Endothelial cell of umbilical vein (primary cell): ENCODE measurements at regions not wholly inside any gene's neighbourhood (a gene's known extent, or its start where the extent isn't known, plus 50 kb on each side); places are given as distances from the start of the nearest gene placed in this dataset.

Source experiments
- BruUV-seq: library from RNA; stranded (reverse); fragments of 400-500 nt; replicated peaks from 2 replicates; lab custom pipeline; 2021; lab: Mats Ljungman, UMichigan
- CTCF ChIA-PET: fragments of 300-600, 350-600 bp; sonication (Branson Sonifier 250); formaldehyde crosslinking; loops from one replicate; lab custom pipeline; 2021; ENCODE audit warnings: antibody characterized with exemption, inconsistent platforms; lab: Charles Lee
- POLR2A ChIA-PET: fragments of 300-600, 350-600 bp; sonication (Branson Sonifier 250); formaldehyde crosslinking; loops from one replicate; lab custom pipeline; 2021; ENCODE audit warnings: antibody characterized with exemption, inconsistent platforms; lab: Charles Lee
- DNase-seq: peaks from one replicate; pipeline ENCODE4 v3.0.0-alpha.2; 2011; ENCODE audit warnings: low read depth, low spot score
- FAIRE-seq: peaks from 2 replicates; lab custom pipeline; 2011; peaks lifted over from hg19 to GRCh38; lab: Jason Lieb, UNC
- H2AFZ ChIP-seq: 2 replicates; pipeline ENCODE4 v1.6.0; 2012; ENCODE audit warnings: low read depth, low read length, control low read depth, inconsistent platforms
- H3K27ac ChIP-seq: 2 replicates; pipeline ENCODE4 v1.5.1; 2011; ENCODE audit warnings: low read depth, mild to moderate bottlenecking, control low read depth, low read length, moderate library complexity; ENCODE audit not compliant: insufficient read depth
- H3K27me3 ChIP-seq, 2 experiments: 2 replicates each; pipeline versions ENCODE4 v1.6.0 to v1.6.1; 2011; ENCODE audit warnings: low read length in 2 of 2, mixed read lengths in 1 of 2; ENCODE audit not compliant: control insufficient read depth in 2 of 2, insufficient read depth in 2 of 2
- H3K36me3 ChIP-seq, 2 experiments: 2 replicates in 1 of 2; 3 replicates in 1 of 2; pipeline ENCODE4 v1.5.1; 2011; ENCODE audit warnings: low read length in 2 of 2, mild to moderate bottlenecking in 1 of 2, moderate library complexity in 1 of 2; ENCODE audit not compliant: control insufficient read depth in 2 of 2, insufficient read depth in 2 of 2; ENCODE audit errors: extremely low read depth in 1 of 2
- H3K4me1 ChIP-seq: 3 replicates; pipeline ENCODE4 v1.5.1; 2011; ENCODE audit warnings: mild to moderate bottlenecking, low read length; ENCODE audit not compliant: control insufficient read depth, insufficient read depth; ENCODE audit errors: extremely low read depth
- H3K4me2 ChIP-seq: 2 replicates; pipeline ENCODE4 v1.6.1; 2011; ENCODE audit warnings: low read length, control low read depth, mixed read lengths; ENCODE audit not compliant: insufficient read depth
- H3K4me3 ChIP-seq, 3 experiments: fragments of 200-600 bp in 1 of 3; sonication (generic), shearing (Covaris generic) in 1 of 3; replicated peaks in 1 of 3; 2 replicates each; pipeline ENCODE4 v1.5.1; 2011 to 2016; ENCODE audit warnings: control low read depth in 3 of 3, low read length in 3 of 3, mild to moderate bottlenecking in 2 of 3, inconsistent platforms in 1 of 3, low read depth in 1 of 3, moderate library complexity in 1 of 3; ENCODE audit not compliant: insufficient read depth in 1 of 3
- H3K79me2 ChIP-seq: 2 replicates; pipeline ENCODE4 v1.6.0; 2012; ENCODE audit warnings: low read length, inconsistent platforms; ENCODE audit not compliant: control insufficient read depth, insufficient read depth
- H3K9ac ChIP-seq: replicated peaks from 2 replicates; pipeline ENCODE3; 2011; ENCODE audit warnings: low read length, control low read depth; ENCODE audit not compliant: insufficient read depth; ENCODE audit errors: extremely low read depth
- H3K9me1 ChIP-seq: replicated peaks from 3 replicates; pipeline ENCODE4 v1.6.0; 2011; ENCODE audit warnings: mild to moderate bottlenecking, low read length; ENCODE audit not compliant: control insufficient read depth, insufficient read depth; ENCODE audit errors: extremely low read depth
- H3K9me3 ChIP-seq: replicated peaks from 2 replicates; pipeline ENCODE4 v1.5.1; 2012; ENCODE audit warnings: low read length, inconsistent platforms; ENCODE audit not compliant: control insufficient read depth, insufficient read depth
- H4K20me1 ChIP-seq: replicated peaks from 2 replicates; pipeline ENCODE3; 2011; ENCODE audit warnings: mild to moderate bottlenecking, low read length; ENCODE audit not compliant: control insufficient read depth, insufficient read depth; ENCODE audit errors: extremely low read depth
- EZH2 ChIP-seq: IDR thresholded peaks from 2 replicates; pipeline ENCODE4 v1.6.1; 2012; ENCODE audit warnings: borderline replicate concordance, low read depth, mild to moderate bottlenecking, moderate library complexity, low read length, inconsistent platforms; ENCODE audit not compliant: severe bottlenecking
- FOS ChIP-seq: IDR thresholded peaks from 2 replicates; pipeline ENCODE4 v1.6.1; 2011; ENCODE audit warnings: mild to moderate bottlenecking, low read length, moderate library complexity, borderline replicate concordance; ENCODE audit not compliant: insufficient read depth
- GATA2 ChIP-seq: IDR thresholded peaks from 2 replicates; pipeline ENCODE4 v1.7.0; 2011; ENCODE audit warnings: low read depth, mild to moderate bottlenecking, moderate library complexity, mixed read lengths, low read length; ENCODE audit not compliant: insufficient read length, insufficient read depth
- JUN ChIP-seq: IDR thresholded peaks from 2 replicates; pipeline ENCODE4 v1.6.1; 2011; ENCODE audit warnings: borderline replicate concordance, low read depth; ENCODE audit not compliant: insufficient read length, insufficient read depth
- MYC ChIP-seq: IDR thresholded peaks from one replicate; pipeline ENCODE4 v1.6.1; 2011; ENCODE audit warnings: mild to moderate bottlenecking, low read depth, low read length
- POLR2A ChIP-seq: IDR thresholded peaks from 2 replicates; pipeline ENCODE4 v1.6.1; 2012; ENCODE audit warnings: low read depth, mild to moderate bottlenecking, control low read depth, low read length
- POLR2AphosphoS5 ChIP-seq: IDR thresholded peaks from 2 replicates; pipeline ENCODE4 v1.6.1; 2012; ENCODE audit warnings: low read depth, mild to moderate bottlenecking, control low read depth, low read length, moderate library complexity; ENCODE audit not compliant: insufficient read depth
- dilution Hi-C: fragments of 300-500 bp; cut with MboI; formaldehyde crosslinking; loops from one replicate; pipeline ENCODE4 v1.15.0; 2019; ENCODE audit warnings: low sequenced_read_pairs; ENCODE audit not compliant: extremely low pct_ligation_motif_present
- intact Hi-C: fragments of 100-400 bp; cut with micrococcal nuclease; formaldehyde crosslinking; loops from one replicate; pipeline ENCODE4 v1.10.0; 2022
- TF ChIP-seq, protein P1 (sequence below), 2 donors: IDR thresholded peaks; 1 replicate in 1 of 2; 2 replicates in 1 of 2; pipeline ENCODE4 v1.5.1; 2011; ENCODE audit warnings: low read length in 2 of 2, mild to moderate bottlenecking in 2 of 2, moderate library complexity in 2 of 2, control low read depth in 1 of 2, inconsistent platforms in 1 of 2, low read depth in 1 of 2; ENCODE audit not compliant: insufficient read depth in 1 of 2; ENCODE audit errors: extremely low read depth in 1 of 2
- TF ChIP-seq, protein P2 (sequence below): IDR thresholded peaks from 2 replicates; pipeline ENCODE4 v1.6.1; 2011; ENCODE audit not compliant: insufficient read depth, insufficient read length

DNA sequence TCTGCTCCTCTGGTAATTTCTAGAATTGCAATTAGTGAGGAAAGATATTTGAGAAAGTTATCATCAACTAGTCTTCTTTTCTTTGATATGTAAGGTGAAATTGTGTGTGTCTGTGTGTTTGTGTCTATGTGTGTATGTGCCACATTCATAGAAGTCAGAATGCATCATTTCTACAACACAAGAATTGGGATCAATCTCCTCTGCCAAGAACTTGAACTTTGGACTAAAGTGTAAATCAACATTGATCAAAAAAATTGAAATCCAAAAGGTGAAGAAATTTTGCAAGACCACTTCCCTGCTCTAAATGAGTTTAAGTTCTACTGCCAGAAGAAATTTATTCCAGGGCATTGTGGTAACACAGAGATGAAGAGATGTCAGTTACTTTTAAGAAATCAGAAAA lies 1072.8 kb downstream of the GRM8 start:
- dilution Hi-C loops (no loop called here), intact Hi-C loops (no loop called here)
- DNase-seq (no peak), FAIRE-seq (no peak)
- no peaks in the 10 kb centered on the region for H3K4me1 ChIP-seq
- CTCF ChIA-PET, result no interaction called here
- POLR2A ChIA-PET, result no interaction called here
- H3K9ac ChIP-seq, result no peak overlapping the region
- no peaks in the 10 kb centered on the region for H3K9me1 ChIP-seq
- H3K4me3 ChIP-seq, result no peak overlapping the region
- H3K9me3 ChIP-seq, result no peaks in the 10 kb centered on the region
- H3K27me3 ChIP-seq, result no peaks in the 10 kb centered on the region
- no peak overlapping the region for H3K27ac ChIP-seq
- no peaks in the 10 kb centered on the region for H4K20me1 ChIP-seq
- H3K36me3 ChIP-seq, result no peaks in the 10 kb centered on the region
- TF ChIP-seq POLR2A, result no peak
- TF ChIP-seq, protein P1, sequence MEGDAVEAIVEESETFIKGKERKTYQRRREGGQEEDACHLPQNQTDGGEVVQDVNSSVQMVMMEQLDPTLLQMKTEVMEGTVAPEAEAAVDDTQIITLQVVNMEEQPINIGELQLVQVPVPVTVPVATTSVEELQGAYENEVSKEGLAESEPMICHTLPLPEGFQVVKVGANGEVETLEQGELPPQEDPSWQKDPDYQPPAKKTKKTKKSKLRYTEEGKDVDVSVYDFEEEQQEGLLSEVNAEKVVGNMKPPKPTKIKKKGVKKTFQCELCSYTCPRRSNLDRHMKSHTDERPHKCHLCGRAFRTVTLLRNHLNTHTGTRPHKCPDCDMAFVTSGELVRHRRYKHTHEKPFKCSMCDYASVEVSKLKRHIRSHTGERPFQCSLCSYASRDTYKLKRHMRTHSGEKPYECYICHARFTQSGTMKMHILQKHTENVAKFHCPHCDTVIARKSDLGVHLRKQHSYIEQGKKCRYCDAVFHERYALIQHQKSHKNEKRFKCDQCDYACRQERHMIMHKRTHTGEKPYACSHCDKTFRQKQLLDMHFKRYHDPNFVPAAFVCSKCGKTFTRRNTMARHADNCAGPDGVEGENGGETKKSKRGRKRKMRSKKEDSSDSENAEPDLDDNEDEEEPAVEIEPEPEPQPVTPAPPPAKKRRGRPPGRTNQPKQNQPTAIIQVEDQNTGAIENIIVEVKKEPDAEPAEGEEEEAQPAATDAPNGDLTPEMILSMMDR (IDR thresholded peaks at IDR 0.05; ENCODE audit: extremely low read depth in 1 of 2, insufficient read depth in 1 of 2, low read depth in 1 of 2, low read length in 2 of 2), result no peak
- no peak for TF ChIP-seq GATA2
- TF ChIP-seq JUN, result no peak
- TF ChIP-seq POLR2AphosphoS5, result no peak
- TF ChIP-seq MYC, result no peak
- TF ChIP-seq, protein P2, sequence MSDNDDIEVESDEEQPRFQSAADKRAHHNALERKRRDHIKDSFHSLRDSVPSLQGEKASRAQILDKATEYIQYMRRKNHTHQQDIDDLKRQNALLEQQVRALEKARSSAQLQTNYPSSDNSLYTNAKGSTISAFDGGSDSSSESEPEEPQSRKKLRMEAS, result no peak
- TF ChIP-seq FOS, result no peak
- TF ChIP-seq EZH2, result no peak
- BruUV-seq, result no TSS peak
- H2AFZ ChIP-seq, result no peak overlapping the region
- no peaks in the 10 kb centered on the region for H3K79me2 ChIP-seq
- H3K4me2 ChIP-seq, result no peak overlapping the region
